ENCODE measurements at regions not wholly inside any gene's neighbourhood (a gene's known extent, or its start where the extent isn't known, plus 50 kb on each side); places are given as distances from the start of the nearest gene placed in this dataset.
"Not testable (repeated sequence)": the region's sequence is repeated elsewhere in the genome, so short reads cannot be mapped to it uniquely, and the experiment has no call there.

DNA sequence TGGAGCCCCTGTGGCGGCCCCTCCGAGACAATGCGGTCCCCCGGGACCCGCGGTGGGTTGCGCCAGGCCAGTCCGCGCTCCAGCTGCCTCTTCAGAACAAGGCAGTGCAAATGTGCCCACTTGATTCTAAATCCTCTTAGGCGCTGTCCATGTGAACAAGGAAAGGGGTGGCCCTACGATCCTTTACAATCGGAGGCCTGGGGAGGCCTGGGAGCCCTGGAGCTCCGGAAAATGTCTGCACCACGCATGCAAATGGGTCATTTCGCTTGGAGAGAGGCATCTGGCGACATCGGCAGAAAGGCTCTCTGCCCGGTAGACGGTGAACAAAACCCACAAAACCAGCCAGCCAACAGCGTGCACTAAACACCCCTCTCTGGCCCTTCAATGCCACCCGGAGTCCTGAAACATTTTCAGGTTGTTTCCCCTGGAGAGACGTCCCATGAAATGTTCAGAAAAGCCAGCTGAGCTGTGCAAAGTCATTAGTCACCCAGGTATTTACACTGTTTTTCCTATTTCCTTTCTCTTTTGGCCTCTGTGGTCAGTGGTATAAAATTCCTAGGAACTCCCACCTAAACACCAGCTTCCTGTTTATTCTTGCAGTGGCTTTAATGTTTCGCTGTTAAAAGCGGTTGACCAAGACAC, 102.8 kb upstream of the ZNF438 start:
- intact Hi-C loops (cut with DNase I), result loop anchor here in 3 of 4 donors (10.0 kb wide), 2 partner anchors 100 to 180 kb away; partner anchors contain the start of genes ZNF438 (in 2 of the 3) and ZEB1 (in 1 of the 3)
- Histone ChIP-seq H3K27ac (ENCODE audit: low read length) (peak overlapping the region; percentile 95), H3K4me3 (ENCODE audit: low read length) (peak overlapping the region; percentile 65), H3K9me3 (ENCODE audit: control insufficient read depth, low read length) (no peaks in the 10 kb centered on the region), H3K4me1 (ENCODE audit: control insufficient read depth, insufficient read depth, low read length) (peaks cover 5% of the 10 kb centered on the region), H3K27me3 (ENCODE audit: control insufficient read depth, insufficient read depth) (no peaks in the 10 kb centered on the region)
- DNase-seq (peak in 1 of 3 donors; percentile 86), ATAC-seq (peak; percentile 60 to 70)
- WGBS, result 18% methylated on average over 24 of the region's 24 CpGs

DNA sequence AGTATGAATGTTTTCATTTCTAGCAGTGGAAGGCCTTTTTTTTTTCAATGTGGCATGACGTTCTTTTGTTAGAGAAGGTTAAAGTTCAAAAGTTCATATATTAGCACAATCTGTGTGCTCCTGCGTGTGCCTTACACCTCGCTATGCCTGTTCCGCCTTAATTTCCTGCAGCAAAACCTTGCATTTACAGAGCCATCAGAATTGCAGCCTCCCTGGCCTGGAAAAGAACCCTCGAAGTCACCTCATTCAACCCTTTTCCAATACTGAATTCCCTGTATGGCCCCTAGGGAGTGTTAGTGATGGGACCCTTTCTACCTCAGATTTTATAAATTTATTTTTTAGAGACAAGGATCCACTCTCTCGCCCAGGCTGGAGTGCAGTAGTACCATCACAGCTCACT, 103.5 kb upstream of the ZNF438 start:
- WGBS, result 80% methylated on average over 6 of the region's 6 CpGs
- ATAC-seq (no peak), DNase-seq (no peak)
- H3K9me3 ChIP-seq (ENCODE audit: control insufficient read depth, low read length), result no peaks in the 10 kb centered on the region
- H3K27ac ChIP-seq (ENCODE audit: low read length), result no peak overlapping the region
- H3K4me1 ChIP-seq (ENCODE audit: control insufficient read depth, insufficient read depth, low read length), result peaks cover 5% of the 10 kb centered on the region
- no peaks in the 10 kb centered on the region for H3K27me3 ChIP-seq (ENCODE audit: control insufficient read depth, insufficient read depth)
- intact Hi-C loops (cut with DNase I), result loop anchor here in 3 of 4 donors (10.0 kb wide), 2 partner anchors 100 to 180 kb away; partner anchors contain the start of genes ZNF438 (in 2 of the 3) and ZEB1 (in 1 of the 3)
- H3K4me3 ChIP-seq (ENCODE audit: low read length), result no peak overlapping the region

DNA sequence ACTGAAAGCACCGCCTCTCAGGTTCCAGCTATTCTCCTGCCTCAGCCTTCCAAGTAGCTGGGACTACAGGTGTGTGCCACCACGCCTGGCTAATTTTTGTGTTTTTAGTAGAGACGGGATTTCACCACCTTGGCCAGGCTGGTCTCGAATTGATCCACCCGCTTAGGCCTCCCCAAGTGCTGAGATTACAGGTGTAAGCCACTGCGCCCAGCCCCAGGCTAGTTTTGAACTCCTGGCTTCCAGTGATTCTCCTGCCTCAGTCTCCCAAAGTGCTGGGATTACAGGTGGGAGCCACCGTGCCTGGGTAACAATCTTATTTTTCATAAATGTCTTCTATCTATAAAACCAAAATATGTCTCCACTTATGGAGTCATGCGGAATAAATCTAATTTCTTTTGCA, 104.1 kb upstream of the ZNF438 start:
- H3K27ac ChIP-seq (ENCODE audit: low read length); H3K9me3 ChIP-seq (ENCODE audit: control insufficient read depth, low read length); H3K27me3 ChIP-seq (ENCODE audit: control insufficient read depth, insufficient read depth); H3K4me1 ChIP-seq (ENCODE audit: control insufficient read depth, insufficient read depth, low read length); DNase-seq; H3K4me3 ChIP-seq (ENCODE audit: low read length); ATAC-seq: not testable (repeated sequence)
- intact Hi-C loops (cut with DNase I), result loop anchor here in 3 of 4 donors (10.0 kb wide), 2 partner anchors 101 to 179 kb away; partner anchors contain the start of genes ZNF438 (in 2 of the 3) and ZEB1 (in 1 of the 3)
- over 99% methylated on average over 8 of the region's 8 CpGs for WGBS

DNA sequence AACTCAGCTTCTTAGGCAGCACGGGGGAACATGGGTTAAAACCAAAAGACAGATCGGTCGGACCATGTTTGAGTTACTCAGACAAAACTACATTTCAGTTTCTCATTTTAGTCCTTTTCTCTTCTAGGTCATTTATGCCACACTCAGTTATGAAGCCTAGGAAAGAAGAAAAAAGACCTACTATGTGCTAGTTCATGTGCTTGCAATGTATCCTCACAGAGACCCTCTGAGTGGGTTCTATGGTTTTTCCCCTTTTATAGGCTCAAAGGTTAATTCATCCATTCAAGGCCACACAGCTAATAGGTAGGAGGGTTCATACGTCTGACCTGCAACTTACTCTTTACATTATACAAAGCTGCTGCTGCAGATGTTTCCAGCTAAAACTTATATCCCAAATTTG, 104.7 kb upstream of the ZNF438 start:
- Histone ChIP-seq H3K4me1 (ENCODE audit: control insufficient read depth, insufficient read depth, low read length) (peaks cover 5% of the 10 kb centered on the region), H3K4me3 (ENCODE audit: low read length) (no peak overlapping the region), H3K27ac (ENCODE audit: low read length) (no peak overlapping the region), H3K27me3 (ENCODE audit: control insufficient read depth, insufficient read depth) (no peaks in the 10 kb centered on the region), H3K9me3 (ENCODE audit: control insufficient read depth, low read length) (no peaks in the 10 kb centered on the region)
- no peak for ATAC-seq
- DNase-seq, result no peak
- intact Hi-C loops (cut with DNase I), result loop anchor here in 3 of 4 donors (10.0 kb wide), 2 partner anchors 102 to 178 kb away; partner anchors contain the start of genes ZNF438 (in 2 of the 3) and ZEB1 (in 1 of the 3)
- WGBS, result 76% methylated on average over 4 of the region's 4 CpGs

DNA sequence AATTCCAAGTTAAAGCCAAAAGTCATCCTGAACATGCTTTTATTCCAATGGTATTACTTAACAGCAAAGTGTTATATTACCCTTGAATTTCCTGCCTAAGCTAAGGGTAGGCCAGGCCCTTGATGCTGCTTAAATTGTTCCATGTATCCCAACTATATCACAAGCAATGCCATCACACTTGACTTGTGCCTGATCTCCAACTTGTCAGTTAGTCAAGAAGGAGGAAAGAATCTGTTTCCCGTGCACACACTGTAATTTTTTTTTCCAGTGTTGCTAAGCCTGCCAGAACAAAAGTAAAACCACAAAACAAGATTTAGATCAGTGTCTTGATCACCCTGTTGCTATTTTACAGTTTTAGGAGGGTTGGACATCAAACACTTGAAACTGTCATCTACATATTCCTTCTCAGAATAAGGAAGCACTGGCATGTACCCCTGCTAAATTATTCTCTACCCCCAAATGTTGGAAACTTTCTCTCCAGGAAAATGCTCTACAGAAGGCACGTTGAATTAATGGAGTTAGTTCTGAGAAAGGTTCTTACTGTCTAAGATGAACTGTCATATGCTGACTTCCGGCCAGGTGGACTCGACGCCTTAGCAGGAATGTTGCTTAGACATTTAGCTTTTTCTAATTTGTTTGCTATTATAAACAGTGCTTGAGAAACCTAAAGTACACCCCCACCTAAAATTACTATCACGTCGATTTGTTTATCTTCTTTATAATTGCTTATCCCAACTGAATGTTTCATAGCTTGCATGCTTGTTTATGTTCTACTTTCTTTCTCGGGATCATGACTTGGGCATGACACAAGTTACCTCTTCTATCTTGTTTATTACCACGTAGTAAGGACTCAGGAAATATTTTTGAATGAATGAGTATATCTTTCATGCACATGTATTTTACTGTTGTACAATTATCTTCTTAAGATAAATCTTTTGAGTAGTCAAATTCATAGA, 105.5 kb upstream of the ZNF438 start:
- intact Hi-C loops (cut with DNase I), result loop anchor here in 3 of 4 donors (10.0 kb wide), 2 partner anchors 102 to 178 kb away; partner anchors contain the start of genes ZNF438 (in 2 of the 3) and ZEB1 (in 1 of the 3)
- 59% methylated on average over 9 of the region's 9 CpGs for WGBS
- H3K4me1 ChIP-seq (ENCODE audit: control insufficient read depth, insufficient read depth, low read length), result peaks cover 5% of the 10 kb centered on the region
- no peak for DNase-seq
- H3K9me3 ChIP-seq (ENCODE audit: control insufficient read depth, low read length), result no peaks in the 10 kb centered on the region
- H3K27ac ChIP-seq (ENCODE audit: low read length), result no peak overlapping the region
- ATAC-seq, result no peak
- no peak overlapping the region for H3K4me3 ChIP-seq (ENCODE audit: low read length)
- H3K27me3 ChIP-seq (ENCODE audit: control insufficient read depth, insufficient read depth), result no peaks in the 10 kb centered on the region

DNA sequence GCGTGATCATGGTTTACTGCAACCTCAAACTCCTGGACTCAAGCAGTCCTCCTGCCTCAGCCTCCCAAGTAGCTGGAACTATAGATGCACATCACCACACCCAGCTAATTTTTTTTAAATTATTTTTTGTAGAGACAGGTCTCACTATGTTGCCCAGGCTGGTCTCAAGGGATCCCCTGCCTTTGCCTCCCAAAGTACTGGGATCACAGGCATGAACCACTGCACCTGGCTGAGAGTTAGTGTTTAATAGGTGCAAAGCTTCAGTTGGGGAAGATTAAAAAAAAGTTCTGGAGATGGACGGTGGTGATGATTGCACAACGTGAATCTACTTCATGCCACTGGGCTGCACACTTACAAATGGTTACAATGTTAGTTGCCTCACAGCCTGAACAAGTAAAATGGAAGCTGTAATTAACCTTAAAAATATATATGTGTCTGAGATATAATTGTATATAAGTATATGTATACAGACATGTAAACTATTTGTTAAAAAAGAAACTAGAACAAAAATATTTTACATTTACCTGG, 106.4 kb upstream of the ZNF438 start:
- no peak overlapping the region for H3K27ac ChIP-seq (ENCODE audit: low read length)
- ATAC-seq, result no peak
- intact Hi-C loops (cut with DNase I), result loop anchor here in 3 of 4 donors (10.0 kb wide), 2 partner anchors 103 to 177 kb away; partner anchors contain the start of genes ZNF438 (in 2 of the 3) and ZEB1 (in 1 of the 3)

DNA sequence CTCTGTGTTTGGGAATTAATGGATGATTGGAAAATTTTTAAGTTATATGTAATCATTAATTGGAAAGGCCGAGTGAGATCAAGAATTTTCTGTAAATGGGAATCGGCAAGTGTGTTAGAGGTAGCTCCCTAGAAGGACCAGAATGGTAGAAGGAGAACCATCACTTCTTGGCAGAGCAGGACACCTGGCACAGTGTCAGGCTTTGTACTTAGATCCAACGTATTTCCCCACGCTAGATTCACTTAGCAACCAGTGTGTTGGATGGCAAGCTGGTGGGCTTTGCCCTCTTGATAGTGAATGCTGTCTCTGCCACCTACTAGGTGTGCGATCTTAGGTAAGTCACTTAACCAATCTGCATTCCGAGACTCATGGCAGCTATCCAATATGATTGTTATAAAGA, 107.8 kb upstream of the ZNF438 start:
- no peak overlapping the region for H3K4me3 ChIP-seq (ENCODE audit: low read length)
- WGBS, result 85% methylated on average over 6 of the region's 6 CpGs
- ATAC-seq, result no peak
- H3K4me1 ChIP-seq (ENCODE audit: control insufficient read depth, insufficient read depth, low read length), result peaks cover under 1% of the 10 kb centered on the region
- H3K27ac ChIP-seq (ENCODE audit: low read length), result no peak overlapping the region
- no peak for DNase-seq
- H3K27me3 ChIP-seq (ENCODE audit: control insufficient read depth, insufficient read depth), result no peaks in the 10 kb centered on the region
- no peaks in the 10 kb centered on the region for H3K9me3 ChIP-seq (ENCODE audit: control insufficient read depth, low read length)
- intact Hi-C loops (cut with DNase I), result loop anchor here in 3 of 4 donors (10.0 kb wide), 2 partner anchors 105 to 175 kb away; partner anchors contain the start of genes ZNF438 (in 2 of the 3) and ZEB1 (in 1 of the 3)

More for the DNA sequence above, 106.4 kb upstream of the ZNF438 start:
- Histone ChIP-seq H3K4me3 (ENCODE audit: low read length) (no peak overlapping the region), H3K9me3 (ENCODE audit: control insufficient read depth, low read length) (no peaks in the 10 kb centered on the region), H3K27me3 (ENCODE audit: control insufficient read depth, insufficient read depth) (no peaks in the 10 kb centered on the region), H3K4me1 (ENCODE audit: control insufficient read depth, insufficient read depth, low read length) (peaks cover 5% of the 10 kb centered on the region)
- DNase-seq, result no peak
- 48% methylated on average over 3 of the region's 3 CpGs for WGBS

DNA sequence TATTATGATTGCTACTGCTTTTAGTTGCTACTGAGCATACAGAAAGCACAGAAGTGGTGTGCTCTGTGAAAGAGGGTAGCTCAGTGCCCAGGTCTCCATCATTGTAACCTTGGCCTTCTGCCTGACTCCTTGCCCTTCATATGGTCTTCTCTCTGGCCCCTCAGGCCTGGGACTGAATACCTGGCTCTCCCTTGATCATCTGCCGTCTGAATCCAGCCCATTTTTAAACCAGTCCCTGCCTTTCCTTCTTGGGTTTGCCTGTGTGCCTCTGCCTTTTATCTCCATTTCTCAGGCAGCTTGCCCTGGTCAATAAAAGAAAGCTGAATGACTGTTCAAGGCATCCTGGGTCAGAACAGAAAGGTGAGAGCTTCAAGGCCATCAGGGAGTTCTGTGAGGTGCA, 109.1 kb upstream of the ZNF438 start:
- H3K27me3 ChIP-seq (ENCODE audit: control insufficient read depth, insufficient read depth), result no peaks in the 10 kb centered on the region
- no peaks in the 10 kb centered on the region for H3K4me1 ChIP-seq (ENCODE audit: control insufficient read depth, insufficient read depth, low read length)
- ATAC-seq, result no peak
- no peak overlapping the region for H3K4me3 ChIP-seq (ENCODE audit: low read length)
- no peak overlapping the region for H3K27ac ChIP-seq (ENCODE audit: low read length)
- 96% methylated on average over 1 of the region's 1 CpG for WGBS
- intact Hi-C loops (cut with DNase I), result no loop called here
- no peak for DNase-seq
- H3K9me3 ChIP-seq (ENCODE audit: control insufficient read depth, low read length), result no peaks in the 10 kb centered on the region

DNA sequence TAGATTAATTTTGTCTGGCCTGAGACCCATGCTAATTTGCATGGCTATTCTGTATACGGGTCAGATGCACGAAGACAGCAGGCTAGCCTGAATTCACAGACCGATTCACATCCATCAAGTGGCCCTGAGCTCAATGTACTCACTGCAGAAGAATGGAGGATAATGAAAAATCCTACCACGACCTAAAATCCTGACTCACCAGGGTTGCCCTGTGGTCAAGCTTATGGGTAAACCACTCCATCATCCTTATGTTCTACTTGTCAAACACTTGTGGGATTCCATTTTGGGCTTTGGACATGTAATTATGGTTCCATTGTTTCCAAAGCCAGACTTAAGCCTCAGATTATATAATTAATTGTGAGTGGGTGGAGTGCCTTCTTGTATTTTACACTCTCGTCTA, 110.4 kb upstream of the ZNF438 start:
- H3K4me1 ChIP-seq (ENCODE audit: control insufficient read depth, insufficient read depth, low read length), result peaks cover 3% of the 10 kb centered on the region
- no peaks in the 10 kb centered on the region for H3K27me3 ChIP-seq (ENCODE audit: control insufficient read depth, insufficient read depth)
- no peak overlapping the region for H3K27ac ChIP-seq (ENCODE audit: low read length)
- H3K4me3 ChIP-seq (ENCODE audit: low read length), result no peak overlapping the region
- intact Hi-C loops (cut with DNase I), result no loop called here
- WGBS, result 90% methylated on average over 5 of the region's 5 CpGs
- DNase-seq, result no peak
- ATAC-seq, result no peak
- H3K9me3 ChIP-seq (ENCODE audit: control insufficient read depth, low read length), result no peaks in the 10 kb centered on the region

DNA sequence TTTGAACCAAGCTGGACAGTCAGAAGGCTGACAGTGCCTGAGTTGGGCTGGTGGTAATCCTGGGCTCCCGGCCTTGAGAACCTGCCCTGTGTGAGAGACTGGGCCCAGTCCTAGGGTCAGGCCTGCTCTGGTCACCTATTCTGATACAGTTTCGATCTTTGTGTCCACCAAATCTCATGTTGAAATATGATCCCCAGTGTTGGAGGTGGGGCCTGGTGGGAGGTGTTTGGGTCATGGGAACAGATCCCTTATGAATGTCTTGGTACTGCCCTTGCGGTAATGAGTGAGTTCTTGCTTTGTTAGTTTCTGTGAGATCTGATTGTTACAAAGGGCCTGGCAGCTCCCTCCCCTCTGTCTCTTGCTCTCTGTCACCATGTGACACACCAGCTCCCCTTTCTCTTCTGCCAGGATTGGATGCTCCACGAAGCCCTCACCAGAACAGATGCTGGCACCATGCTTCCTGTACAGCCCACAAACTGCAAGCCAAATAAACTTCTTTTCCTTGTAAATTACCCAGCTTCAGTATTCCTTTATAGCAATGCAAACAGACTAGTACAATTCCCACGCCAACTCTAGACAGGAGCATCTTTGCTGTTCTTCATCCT, 111.8 kb upstream of the ZNF438 start:
- no peak for DNase-seq
- Histone ChIP-seq H3K27ac (ENCODE audit: low read length) (no peak overlapping the region), H3K27me3 (ENCODE audit: control insufficient read depth, insufficient read depth) (no peaks in the 10 kb centered on the region), H3K9me3 (ENCODE audit: control insufficient read depth, low read length) (no peaks in the 10 kb centered on the region), H3K4me3 (ENCODE audit: low read length) (no peak overlapping the region), H3K4me1 (ENCODE audit: control insufficient read depth, insufficient read depth, low read length) (peaks cover 3% of the 10 kb centered on the region)
- ATAC-seq, result no peak
- intact Hi-C loops (cut with DNase I), result no loop called here
- 88% methylated on average over 5 of the region's 5 CpGs for WGBS

Data from right cardiac atrium (tissue), 5 donors.